ENCODE measurements at regions not wholly inside any gene's neighbourhood (a gene's known extent, or its start where the extent isn't known, plus 50 kb on each side); places are given as distances from the start of the nearest gene placed in this dataset.

GRCh38 chr10:131776496-131776895 lies 124.3 kb upstream of the PPP2R2D start:
- Mint-ChIP-seq H3K36me3 (ENCODE audit: low read depth) (peaks cover 4% of the 10 kb centered on the region; the same call in 1 of the 2 replicates), H3K9me3 (peaks cover 81% of the 10 kb centered on the region), H3K27ac (no peak overlapping the region), H3K4me3 (no peak overlapping the region), H3K27me3 (ENCODE audit: insufficient read depth) (no peaks in the 10 kb centered on the region; the same call in 1 of the 2 replicates), H3K4me1 (ENCODE audit: low read depth) (no peaks in the 10 kb centered on the region)
- no peak for DNase-seq
- no peak for TF ChIP-seq CTCF (IDR thresholded peaks at IDR 0.05)

- Mint-ChIP-seq H3K4me1 (ENCODE audit: low read depth) (no peaks in the 10 kb centered on the region), H3K9me3 (peaks cover 79% of the 10 kb centered on the region), H3K27me3 (ENCODE audit: insufficient read depth) (no peaks in the 10 kb centered on the region; the same call in 1 of the 2 replicates), H3K4me3 (no peak overlapping the region), H3K27ac (no peak overlapping the region), H3K36me3 (ENCODE audit: low read depth) (peaks cover 4% of the 10 kb centered on the region; the same call in 1 of the 2 replicates)
- no peak for TF ChIP-seq CTCF (IDR thresholded peaks at IDR 0.05)
- DNase-seq, result no peak
Measured at GRCh38 chr10:131777162-131777561, 123.6 kb upstream of the PPP2R2D start.

- H3K27ac Mint-ChIP-seq, result no peak overlapping the region
- DNase-seq, result no peak
- peaks cover 4% of the 10 kb centered on the region; the same call in 1 of the 2 replicates for H3K36me3 Mint-ChIP-seq (ENCODE audit: low read depth)
- H3K9me3 Mint-ChIP-seq, result peaks cover 77% of the 10 kb centered on the region
- TF ChIP-seq CTCF (IDR thresholded peaks at IDR 0.05), result no peak
- H3K4me1 Mint-ChIP-seq (ENCODE audit: low read depth), result no peaks in the 10 kb centered on the region
- no peak overlapping the region for H3K4me3 Mint-ChIP-seq
- H3K27me3 Mint-ChIP-seq (ENCODE audit: insufficient read depth), result no peaks in the 10 kb centered on the region; the same call in 1 of the 2 replicates
Measured at GRCh38 chr10:131777921-131778320, 122.9 kb upstream of the PPP2R2D start.

GRCh38 chr10:131778385-131778784 lies 122.4 kb upstream of the PPP2R2D start:
- Mint-ChIP-seq H3K27me3 (ENCODE audit: insufficient read depth) (no peaks in the 10 kb centered on the region; the same call in 1 of the 2 replicates), H3K27ac (no peak overlapping the region), H3K4me3 (no peak overlapping the region), H3K9me3 (peaks cover 76% of the 10 kb centered on the region), H3K4me1 (ENCODE audit: low read depth) (no peaks in the 10 kb centered on the region), H3K36me3 (ENCODE audit: low read depth) (peaks cover 4% of the 10 kb centered on the region; the same call in 1 of the 2 replicates)
- DNase-seq, result no peak
- no peak for TF ChIP-seq CTCF (IDR thresholded peaks at IDR 0.05)

GRCh38 chr10:131778842-131779241 lies 122.0 kb upstream of the PPP2R2D start:
- no peak overlapping the region for H3K4me3 Mint-ChIP-seq
- no peak for TF ChIP-seq CTCF (IDR thresholded peaks at IDR 0.05)
- no peak overlapping the region for H3K27ac Mint-ChIP-seq
- H3K27me3 Mint-ChIP-seq (ENCODE audit: insufficient read depth), result no peaks in the 10 kb centered on the region; the same call in 1 of the 2 replicates
- H3K4me1 Mint-ChIP-seq (ENCODE audit: low read depth), result no peaks in the 10 kb centered on the region
- peaks cover 4% of the 10 kb centered on the region; the same call in 1 of the 2 replicates for H3K36me3 Mint-ChIP-seq (ENCODE audit: low read depth)
- DNase-seq, result no peak
- H3K9me3 Mint-ChIP-seq, result peaks cover 72% of the 10 kb centered on the region
